H9 (cell line): ENCODE measurements at regions not wholly inside any gene's neighbourhood (a gene's known extent, or its start where the extent isn't known, plus 50 kb on each side); places are given as distances from the start of the nearest gene placed in this dataset.

Source experiments
- DNase-seq: peaks from one replicate; pipeline ENCODE4 v3.0.0-alpha.2; 2017
- H2AFZ ChIP-seq: one replicate; pipeline ENCODE4 v1.6.1; 2013; ENCODE audit warnings: mild to moderate bottlenecking, low read length, control low read depth, moderate library complexity
- H2AK5ac ChIP-seq: 2 replicates; pipeline ENCODE4 v1.6.1; 2013; ENCODE audit warnings: low read length, control low read depth, mixed read lengths; ENCODE audit not compliant: insufficient read length
- H2BK120ac ChIP-seq: one replicate; pipeline ENCODE4 v1.6.1; 2013; ENCODE audit warnings: low read depth, mild to moderate bottlenecking, low read length, control low read depth, inconsistent platforms; ENCODE audit not compliant: poor library complexity, severe bottlenecking
- H2BK12ac ChIP-seq: 2 replicates; pipeline ENCODE4 v1.6.1; 2013; ENCODE audit warnings: low read length, control low read depth, mixed read lengths, low read depth; ENCODE audit not compliant: insufficient read length
- H2BK15ac ChIP-seq: 2 replicates; pipeline ENCODE4 v1.6.1; 2013; ENCODE audit warnings: low read depth, low read length, control low read depth
- H2BK20ac ChIP-seq: one replicate; pipeline ENCODE4 v1.6.1; 2013; ENCODE audit warnings: low read depth, mild to moderate bottlenecking, low read length, control low read depth, inconsistent platforms; ENCODE audit not compliant: poor library complexity, severe bottlenecking
- H2BK5ac ChIP-seq: 2 replicates; pipeline ENCODE4 v1.6.1; 2013; ENCODE audit warnings: low read length, control low read depth, mixed read lengths; ENCODE audit not compliant: insufficient read length
- H3K14ac ChIP-seq: 2 replicates; pipeline ENCODE4 v1.6.1; 2013; ENCODE audit warnings: low read length, control low read depth; ENCODE audit not compliant: insufficient read depth
- H3K18ac ChIP-seq: 2 replicates; pipeline ENCODE4 v1.6.1; 2013; ENCODE audit warnings: low read depth, mild to moderate bottlenecking, mixed read lengths, low read length, control low read depth; ENCODE audit not compliant: insufficient read length
- H3K23ac ChIP-seq: 2 replicates; pipeline ENCODE4 v1.6.1; 2013; ENCODE audit warnings: low read length, control low read depth, mixed read lengths, low read depth; ENCODE audit not compliant: insufficient read length
- H3K23me2 ChIP-seq: 2 replicates; pipeline ENCODE4 v1.6.1; 2013; ENCODE audit warnings: low read depth, mild to moderate bottlenecking, mixed read lengths, low read length, control low read depth; ENCODE audit not compliant: insufficient read length, poor library complexity, severe bottlenecking
- H3K27ac ChIP-seq: 2 replicates; pipeline ENCODE4 v1.5.1; 2013; ENCODE audit warnings: low read length, control low read depth, mixed read lengths, low read depth; ENCODE audit not compliant: insufficient read length
- H3K27me3 ChIP-seq: 2 replicates; pipeline ENCODE4 v1.6.1; 2013; ENCODE audit warnings: low read length, control low read depth, inconsistent platforms; ENCODE audit not compliant: insufficient read depth
- H3K4ac ChIP-seq: 2 replicates; pipeline ENCODE4 v1.6.1; 2013; ENCODE audit warnings: low read depth, mild to moderate bottlenecking, control low read depth, inconsistent platforms, low read length, moderate library complexity
- H3K4me1 ChIP-seq: 2 replicates; pipeline ENCODE4 v1.6.1; 2013; ENCODE audit warnings: low read length, control low read depth, inconsistent platforms; ENCODE audit not compliant: insufficient read depth
- H3K4me2 ChIP-seq: 2 replicates; pipeline ENCODE4 v1.6.1; 2013; ENCODE audit warnings: low read length, control low read depth, mixed read lengths; ENCODE audit not compliant: insufficient read length, insufficient read depth
- H3K56ac ChIP-seq: 2 replicates; pipeline ENCODE4 v1.6.1; 2013; ENCODE audit warnings: low read depth, mild to moderate bottlenecking, mixed read lengths, low read length, control low read depth; ENCODE audit not compliant: insufficient read length
- H3K79me1 ChIP-seq: 2 replicates; pipeline ENCODE4 v1.6.1; 2013; ENCODE audit warnings: low read depth, mild to moderate bottlenecking, moderate library complexity, low read length, control low read depth, inconsistent platforms; ENCODE audit not compliant: insufficient read depth, poor library complexity, severe bottlenecking
- H3K79me2 ChIP-seq: 2 replicates; pipeline ENCODE4 v1.6.1; 2013; ENCODE audit warnings: low read length, control low read depth, inconsistent platforms; ENCODE audit not compliant: insufficient read depth
- H3K9ac ChIP-seq: 2 replicates; pipeline ENCODE4 v1.6.1; 2013; ENCODE audit warnings: low read length, control low read depth, mixed read lengths; ENCODE audit not compliant: insufficient read length; ENCODE audit errors: extremely low read depth
- H3K9me3 ChIP-seq: one replicate; pipeline ENCODE4 v1.6.1; 2013; ENCODE audit warnings: low read depth, low read length, inconsistent platforms; ENCODE audit not compliant: control insufficient read depth
- H3T11ph ChIP-seq: one replicate; pipeline ENCODE4 v1.6.1; 2013; ENCODE audit warnings: mild to moderate bottlenecking, low read length, control low read depth, inconsistent platforms
- H4K20me1 ChIP-seq: one replicate; pipeline ENCODE4 v1.6.1; 2013; ENCODE audit not compliant: control insufficient read depth, insufficient read length, insufficient read depth
- H4K5ac ChIP-seq: 2 replicates; pipeline ENCODE4 v1.6.1; 2013; ENCODE audit warnings: low read depth, mild to moderate bottlenecking, mixed read lengths, low read length, control low read depth; ENCODE audit not compliant: insufficient read length
- H4K8ac ChIP-seq: replicated peaks from 2 replicates; pipeline ENCODE4 v1.6.1; 2013; ENCODE audit warnings: low read length, control low read depth, mixed read lengths, low read depth; ENCODE audit not compliant: insufficient read length
- H4K91ac ChIP-seq: 2 replicates; pipeline ENCODE4 v1.6.1; 2013; ENCODE audit warnings: low read depth, mild to moderate bottlenecking, moderate library complexity, mixed read lengths, low read length, control low read depth; ENCODE audit not compliant: insufficient read length
- H3K27ac Mint-ChIP-seq, 3 experiments: 2 replicates in 2 of 3; 3 replicates in 1 of 3; pipeline ENCODE4 v1.8.0; 2020 to 2021; ENCODE audit warnings: mixed read lengths in 3 of 3, mild to moderate bottlenecking in 1 of 3, moderate library complexity in 1 of 3
- H3K27me3 Mint-ChIP-seq: 2 replicates; pipeline ENCODE4 v1.8.0; 2021; ENCODE audit warnings: low read depth, mild to moderate bottlenecking, moderate library complexity, mixed read lengths
- H3K36me3 Mint-ChIP-seq, 3 experiments: 2 replicates in 2 of 3; 3 replicates in 1 of 3; pipeline ENCODE4 v1.8.0; 2020 to 2021; ENCODE audit warnings: low read depth in 3 of 3, mixed read lengths in 3 of 3; ENCODE audit not compliant: insufficient read depth in 1 of 3
- H3K4me1 Mint-ChIP-seq, 2 experiments: 2 replicates each; pipeline ENCODE4 v1.8.0; 2020; ENCODE audit warnings: mixed read lengths in 2 of 2
- H3K4me3 Mint-ChIP-seq, 2 experiments: 2 replicates in 1 of 2; 3 replicates in 1 of 2; pipeline ENCODE4 v1.8.0; 2020 to 2021; ENCODE audit warnings: mild to moderate bottlenecking in 2 of 2, mixed read lengths in 2 of 2, moderate library complexity in 1 of 2
- H3K9me3 Mint-ChIP-seq, 2 experiments: 2 replicates in 1 of 2; 3 replicates in 1 of 2; pipeline ENCODE4 v1.8.0; 2020; ENCODE audit warnings: mild to moderate bottlenecking in 2 of 2, mixed read lengths in 2 of 2, moderate library complexity in 1 of 2
- CTCF ChIP-seq: fragments of 200-600 bp; sonication (generic); conservative IDR thresholded peaks from 3 replicates; pipeline ENCODE4 v1.8.0; 2021; ENCODE audit warnings: antibody characterized with exemption, mild to moderate bottlenecking
- WGBS: extraction: QIAGEN DNeasy Blood & Tissue Kit; methylation state at CpG from one replicate; pipeline ENCODE4 v1.1.7; 2013; ENCODE audit warnings: missing lambda C conversion rate, low lambda C conversion rate, mixed read lengths; ENCODE audit not compliant: insufficient read length; ENCODE audit errors: extremely low coverage; 5-methylcytosine and 5-hydroxymethylcytosine counted together

DNA sequence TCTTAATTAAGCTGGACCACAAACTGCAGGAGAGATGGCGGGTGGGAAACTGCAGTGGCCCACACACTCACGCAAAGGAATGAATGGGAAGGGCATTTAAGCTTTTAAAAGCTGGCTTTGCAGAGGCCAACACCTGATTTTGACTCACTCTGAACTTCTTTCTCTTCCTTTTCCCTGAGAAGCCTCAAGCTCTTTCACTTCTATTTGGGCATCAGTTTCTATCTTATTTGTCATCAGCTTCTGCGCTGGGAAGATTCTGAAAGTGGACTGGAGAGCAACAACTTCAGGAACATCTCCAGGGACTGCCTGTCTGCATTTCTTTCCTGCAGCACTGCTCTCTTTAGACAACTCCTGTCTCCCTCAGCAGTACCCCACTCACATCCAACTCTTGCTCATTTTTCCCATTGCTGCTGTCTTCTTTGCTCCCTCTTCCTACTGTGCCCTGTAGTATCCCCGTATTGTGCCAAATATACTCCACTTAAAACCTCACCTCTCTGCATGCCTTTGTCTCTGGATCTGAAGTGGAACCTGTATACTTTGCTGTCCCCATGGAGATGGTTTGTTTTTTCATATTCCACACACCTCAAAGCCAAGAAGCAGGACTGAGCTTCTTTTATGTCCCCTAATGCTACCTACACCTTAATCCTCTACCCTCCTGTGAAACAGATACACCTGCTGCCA is 143.3 kb upstream of the JUN start:
- H2BK12ac ChIP-seq: no peak overlapping the region
- no peak overlapping the region for H3K56ac ChIP-seq
- no peak overlapping the region for H2BK15ac ChIP-seq
- no peaks in the 10 kb centered on the region for H3K79me1 ChIP-seq
- Mint-ChIP-seq H3K4me3 (no peak overlapping the region), H3K27ac (no peak overlapping the region), H3K36me3 (peaks cover 0 to 4% (median 0%) of the 10 kb centered on the region in 3 experiments; a peak in 1 of 7 replicates), H3K9me3 (peaks cover 0 to 3% of the 10 kb centered on the region in 2 experiments; a peak in 2 of 5 replicates), H3K27me3 (peaks cover 2% of the 10 kb centered on the region; the same call in 1 of the 2 replicates), H3K4me1 (peaks cover 8 to 13% of the 10 kb centered on the region in 2 experiments)
- H4K91ac ChIP-seq: no peak overlapping the region
- no peak overlapping the region for H3K9ac ChIP-seq
- H3K4me2 ChIP-seq: no peak overlapping the region
- H3K27me3 ChIP-seq: no peaks in the 10 kb centered on the region
- no peak overlapping the region for H2BK120ac ChIP-seq
- H3K4ac ChIP-seq: no peak overlapping the region
- no peaks in the 10 kb centered on the region for H3K79me2 ChIP-seq
- no peak for DNase-seq
- no peak overlapping the region for H3K14ac ChIP-seq
- H2AFZ ChIP-seq: no peak overlapping the region
- no peak overlapping the region for H3K23ac ChIP-seq
- H4K5ac ChIP-seq: no peak overlapping the region
- no peaks in the 10 kb centered on the region for H3K23me2 ChIP-seq
- no peak overlapping the region for H2BK20ac ChIP-seq
- no peak overlapping the region for H3K18ac ChIP-seq
- H3K9me3 ChIP-seq: no peaks in the 10 kb centered on the region
- no peak for TF ChIP-seq CTCF
- no peaks in the 10 kb centered on the region for H3K4me1 ChIP-seq
- H4K20me1 ChIP-seq: no peaks in the 10 kb centered on the region
- H4K8ac ChIP-seq: no peak overlapping the region
- H2BK5ac ChIP-seq: no peak overlapping the region
- H2AK5ac ChIP-seq: no peak overlapping the region
- no peak overlapping the region for H3K27ac ChIP-seq
- no CpG with 5 or more reads among the region's 4 CpGs for WGBS
- H3T11ph ChIP-seq: no peak overlapping the region
